NCI-H1092 (cell line): ENCODE measurements at regions not wholly inside any gene's neighbourhood (a gene's known extent, or its start where the extent isn't known, plus 50 kb on each side); places are given as distances from the start of the nearest gene placed in this dataset.

ENCODE experiments used
- DNase-seq: peaks from one replicate; lab custom pipeline; 2025; lab: John Stamatoyannopoulos, UW

DNA sequence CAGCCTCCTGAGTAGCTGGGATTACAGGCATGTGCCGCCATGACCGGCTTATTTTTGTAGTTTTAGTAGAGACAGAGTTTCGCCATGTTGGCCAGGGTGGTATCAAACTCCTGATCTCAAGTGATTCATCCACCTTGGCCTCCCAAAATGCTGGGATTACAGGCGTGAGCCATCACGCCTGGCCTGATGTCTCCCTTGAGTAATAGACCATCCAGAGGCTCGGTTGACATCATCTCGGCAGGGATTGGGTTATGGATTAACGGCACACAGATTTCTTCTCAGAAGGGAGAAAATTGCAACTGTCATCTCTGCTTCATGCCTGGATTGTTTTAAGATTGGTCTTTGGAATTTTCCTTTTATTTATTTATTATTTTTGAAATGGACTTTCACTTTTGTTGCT lies 239.2 kb upstream of the LARGE1 start:
- DNase-seq = no peak

DNA sequence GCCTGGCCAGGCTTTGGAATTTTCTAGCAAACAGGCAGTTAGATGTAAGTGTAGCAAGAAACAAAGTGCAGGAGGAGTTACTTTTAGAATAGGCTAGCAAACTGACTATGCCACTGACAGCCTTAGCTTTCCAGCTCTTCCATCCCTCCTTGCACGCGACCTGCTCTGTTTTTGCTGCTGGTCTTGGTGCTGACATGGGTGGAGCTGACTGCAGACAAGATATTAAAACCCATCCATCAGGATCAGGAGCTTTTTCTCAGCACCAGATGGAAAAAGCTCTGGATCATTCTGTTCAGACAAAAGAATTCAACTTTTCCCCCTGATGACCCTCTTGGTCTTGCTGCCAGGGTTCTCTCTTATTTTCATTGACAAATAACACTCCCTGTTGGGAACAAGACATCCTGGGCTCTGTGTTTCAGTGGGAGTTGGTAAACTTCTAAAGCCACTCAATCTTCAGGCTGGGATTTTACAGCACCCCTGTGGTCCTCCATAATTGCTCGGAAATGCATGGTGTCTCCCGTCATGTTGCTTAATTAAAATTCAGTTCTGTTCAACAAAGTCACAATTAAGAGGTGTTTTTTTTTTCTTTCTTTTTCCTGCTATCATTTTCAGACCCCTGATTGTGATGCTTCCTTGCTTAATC lies 240.0 kb upstream of the LARGE1 start:
- no peak for DNase-seq

DNA sequence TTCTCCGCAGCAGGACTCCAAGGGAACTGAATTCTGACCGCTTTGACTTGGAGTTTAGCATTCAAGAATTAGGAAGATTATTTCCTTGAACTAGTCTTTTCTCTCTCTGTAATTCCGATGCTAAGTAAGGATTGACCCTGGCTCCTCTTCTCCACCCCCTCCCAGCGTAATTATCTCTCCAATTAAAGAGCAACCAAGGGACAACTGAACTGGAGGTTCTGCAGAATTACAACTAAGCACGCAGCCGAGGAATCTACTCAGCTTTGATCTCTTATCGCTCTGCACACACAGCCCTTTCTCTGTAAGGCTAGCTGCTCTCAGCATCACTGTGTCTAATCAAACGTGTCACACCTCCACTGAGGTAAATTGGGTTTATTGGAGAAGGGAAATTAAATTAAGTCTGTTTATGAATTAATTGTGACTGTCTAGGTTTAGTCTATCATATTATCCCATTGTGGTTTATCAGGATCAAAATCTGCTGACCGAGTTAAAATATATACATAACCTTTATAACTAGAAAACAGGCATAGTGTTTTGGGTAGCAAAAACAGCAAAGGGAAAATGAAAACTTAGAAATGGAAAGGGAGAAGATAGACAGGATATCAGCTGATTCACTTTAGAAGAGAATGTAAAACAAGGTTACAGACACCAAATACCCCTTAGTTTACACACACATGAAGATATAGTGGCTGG lies 241.3 kb upstream of the LARGE1 start:
- no peak for DNase-seq

DNA sequence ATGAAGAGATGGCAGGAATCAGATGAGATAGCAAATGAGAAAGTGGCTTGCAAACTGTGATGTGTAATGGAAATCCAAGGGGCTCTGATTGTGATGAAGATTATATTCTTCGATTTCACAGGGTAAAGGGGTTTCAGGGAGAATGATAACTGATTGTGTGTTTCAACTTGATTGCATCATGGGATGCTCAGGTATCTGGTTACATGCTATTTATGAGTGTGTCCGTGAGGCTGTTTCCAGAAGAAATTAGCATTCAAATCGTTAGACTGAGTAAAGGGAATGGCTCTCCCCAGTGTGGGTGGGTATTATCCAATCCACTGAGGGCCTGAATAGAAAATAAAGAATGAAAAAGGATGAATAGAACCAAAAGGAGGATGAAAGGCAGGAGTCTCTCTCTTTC lies 278.7 kb upstream of the LARGE1 start:
- DNase-seq = no peak

DNA sequence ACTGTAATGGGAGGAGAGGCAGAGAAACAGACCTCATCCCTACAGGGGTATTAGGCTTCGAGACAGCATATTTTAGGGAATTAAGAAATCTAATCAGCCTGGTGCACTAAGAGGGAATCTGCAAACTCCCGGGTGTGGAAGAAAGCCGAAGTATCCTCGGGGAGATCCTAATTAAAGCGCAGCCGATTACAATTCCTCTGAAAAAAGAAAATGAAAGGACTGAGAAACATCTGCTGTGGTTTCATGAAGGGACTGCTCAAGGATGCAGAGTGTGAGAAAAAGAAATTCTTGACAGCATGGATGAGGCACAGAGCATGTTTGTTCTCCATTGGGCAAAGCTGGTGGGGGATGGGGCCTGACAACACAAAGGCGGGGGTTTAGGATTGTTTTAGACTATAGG lies 290.0 kb upstream of the LARGE1 start:
- no peak for DNase-seq

DNA sequence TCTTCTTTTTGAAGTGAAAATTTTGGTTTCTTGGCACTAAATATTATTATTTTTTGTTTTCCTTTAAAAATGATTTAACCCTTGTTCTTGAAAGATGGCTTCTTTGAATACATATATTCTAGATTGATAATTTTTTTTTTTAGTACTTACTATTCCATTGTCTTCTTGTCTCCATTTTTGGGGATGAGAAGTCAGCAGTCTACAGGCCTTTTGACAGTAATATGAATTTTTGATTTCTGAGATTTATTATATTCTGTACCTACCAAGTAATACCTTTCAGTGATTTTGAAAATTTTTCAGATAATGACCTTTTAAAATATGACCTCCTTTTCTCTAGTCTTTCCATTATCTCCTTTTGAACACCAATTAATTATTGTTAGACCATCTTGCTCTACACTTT lies 294.1 kb upstream of the LARGE1 start:
- no peak for DNase-seq

DNA sequence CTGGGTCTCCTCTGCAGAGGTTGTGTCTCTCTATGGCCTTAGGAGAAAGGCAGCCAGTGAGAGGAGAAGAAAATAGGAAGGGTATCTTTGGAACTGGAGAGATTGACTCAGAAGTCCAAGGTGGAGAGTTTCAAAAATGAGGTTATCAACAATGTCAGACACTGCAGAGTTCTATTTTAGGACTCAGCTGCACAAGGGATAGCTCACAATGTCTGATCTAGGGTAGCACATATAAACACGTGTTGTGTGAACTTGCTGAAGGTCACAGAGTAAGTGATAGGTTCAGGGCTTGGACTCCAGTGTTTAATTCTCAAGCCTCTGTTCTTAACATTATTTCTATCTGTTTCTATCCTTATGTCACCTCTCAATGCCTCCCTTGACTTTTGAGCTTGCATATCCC lies 305.0 kb upstream of the LARGE1 start:
- DNase-seq = no peak

DNA sequence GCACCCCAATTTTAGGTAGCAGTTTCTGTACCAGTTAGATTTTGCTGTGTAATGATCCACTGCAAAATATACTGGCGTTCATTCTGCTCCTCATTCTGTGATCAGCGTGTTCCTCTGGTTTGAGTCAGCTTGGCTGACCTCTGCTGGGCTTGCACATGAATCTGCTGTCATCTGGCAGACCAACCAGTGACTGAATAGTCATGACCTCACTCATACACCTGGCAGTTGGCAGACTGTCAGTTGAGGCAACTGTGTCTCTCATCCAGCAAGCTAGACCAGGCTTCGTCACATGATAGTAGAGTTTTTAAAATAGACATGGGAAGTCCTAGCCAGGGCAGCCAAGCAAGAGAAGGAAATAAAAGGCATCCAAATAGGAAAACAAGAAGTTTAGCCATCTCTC lies 316.3 kb upstream of the LARGE1 start:
- no peak for DNase-seq

DNA sequence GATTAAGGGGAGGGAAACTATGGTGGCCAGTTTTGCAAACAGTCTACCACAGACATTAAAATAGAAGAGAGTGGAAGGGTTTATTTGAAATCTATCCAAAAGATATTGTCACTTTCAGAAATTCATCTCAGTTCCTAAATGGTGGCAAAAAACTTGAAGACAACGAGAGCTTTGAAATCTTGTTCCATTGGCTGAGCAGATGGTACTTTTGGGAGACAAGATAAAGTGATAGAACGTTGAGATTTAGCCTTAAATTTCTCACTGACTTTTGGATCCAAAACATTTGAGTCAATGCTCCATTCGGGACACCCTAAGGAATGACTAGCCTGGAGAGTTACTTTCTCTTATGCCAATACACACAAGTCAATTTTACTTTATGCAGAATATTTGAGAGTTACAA lies 319.1 kb upstream of the LARGE1 start:
- no peak for DNase-seq

DNA sequence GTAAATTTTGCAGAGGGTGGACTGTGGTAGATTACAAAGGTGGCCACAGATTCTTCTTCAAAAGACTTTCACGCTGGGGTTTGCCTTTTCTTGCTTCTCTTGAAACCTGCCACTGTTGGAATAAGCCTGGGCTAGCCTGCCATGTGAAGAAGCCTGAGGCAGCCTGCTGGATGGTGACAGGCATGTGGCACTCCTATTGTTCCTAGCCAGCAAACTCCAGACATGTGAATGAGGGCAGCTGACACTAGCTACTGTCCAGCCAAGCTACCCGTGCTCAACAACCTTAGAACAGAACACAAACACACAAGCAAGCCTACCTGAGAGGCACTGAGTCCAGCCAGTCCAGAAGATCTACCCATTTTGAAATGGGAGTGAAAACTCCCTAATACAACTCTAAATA lies 322.7 kb upstream of the LARGE1 start:
- no peak for DNase-seq

DNA sequence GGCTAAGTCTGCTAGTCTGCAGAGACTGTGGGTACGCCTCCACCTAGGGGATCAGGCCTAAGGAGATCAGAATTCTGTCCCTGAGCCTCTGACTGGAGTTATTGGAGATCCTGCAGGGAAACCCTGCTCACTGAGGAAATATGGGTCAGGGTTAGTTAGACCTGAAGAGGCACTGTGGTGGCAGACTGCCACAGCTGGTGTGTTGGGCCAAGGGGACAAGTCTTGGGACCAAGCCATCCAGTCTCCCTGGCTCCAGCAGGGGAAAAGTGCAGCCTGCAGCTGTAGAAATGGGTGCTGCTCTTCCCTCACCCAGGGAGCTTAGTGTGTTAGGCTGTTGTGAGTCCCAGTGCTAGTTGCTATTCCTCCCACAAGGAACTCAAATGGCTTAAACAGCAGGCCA lies 334.8 kb upstream of the LARGE1 start:
- DNase-seq = no peak

DNA sequence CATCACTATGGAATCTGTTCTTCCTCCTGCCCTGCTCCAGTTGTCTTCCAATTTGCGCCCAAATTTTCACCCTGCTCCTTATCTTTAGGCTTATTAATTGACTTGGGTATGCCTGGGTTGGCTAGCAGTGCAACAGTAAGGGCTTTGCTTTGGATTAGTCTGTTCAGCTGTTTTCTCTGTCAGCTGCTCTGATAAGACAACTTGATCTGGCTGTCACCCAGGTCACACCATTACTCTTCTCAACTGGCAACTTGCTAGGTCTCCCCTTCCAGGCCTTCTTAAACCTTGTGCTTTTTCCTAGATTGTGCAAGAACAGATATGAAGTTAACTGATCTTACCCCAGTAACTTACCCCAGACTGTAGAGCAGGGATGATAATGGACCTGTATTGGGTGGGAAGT lies 357.8 kb upstream of the LARGE1 start:
- DNase-seq = no peak

DNA sequence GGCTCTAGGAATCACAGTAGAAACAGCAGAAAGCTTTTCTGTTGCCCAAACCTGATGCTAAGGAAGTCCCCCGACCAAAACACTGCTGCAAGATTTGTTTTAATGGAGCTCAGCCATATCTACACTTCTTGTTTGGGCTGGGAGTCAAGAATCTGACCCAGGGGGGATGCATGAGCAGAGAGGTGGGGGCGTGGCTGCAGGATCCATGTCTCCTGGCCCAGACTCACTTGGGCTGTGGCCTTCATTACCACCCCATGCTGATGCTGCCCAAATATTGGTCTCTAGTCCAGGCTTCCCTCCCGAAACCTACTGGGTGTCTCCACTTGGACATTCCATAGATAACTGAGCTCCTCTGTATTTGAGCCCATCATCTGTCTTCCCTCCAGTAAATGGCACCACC lies 361.5 kb upstream of the LARGE1 start:
- no peak for DNase-seq

DNA sequence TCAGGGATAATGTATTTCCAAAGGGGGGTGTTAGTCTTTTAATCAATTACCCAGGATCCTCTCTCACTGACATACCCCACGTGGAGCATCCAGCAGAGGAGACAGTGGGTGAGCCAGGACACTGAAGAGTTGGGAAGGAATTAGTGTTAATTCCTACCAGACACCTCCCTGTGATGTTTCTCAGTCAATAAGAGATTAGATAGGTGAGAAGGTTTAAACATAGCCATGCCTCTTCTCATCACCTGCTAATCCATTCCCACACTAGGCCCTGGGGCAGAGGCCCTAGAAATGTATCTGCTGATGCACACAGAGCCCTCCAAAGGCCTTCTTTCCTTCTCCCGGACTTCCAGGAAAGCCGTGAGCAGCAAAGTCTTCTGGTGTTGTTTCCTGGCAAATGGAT lies 363.6 kb upstream of the LARGE1 start:
- DNase-seq = no peak

DNA sequence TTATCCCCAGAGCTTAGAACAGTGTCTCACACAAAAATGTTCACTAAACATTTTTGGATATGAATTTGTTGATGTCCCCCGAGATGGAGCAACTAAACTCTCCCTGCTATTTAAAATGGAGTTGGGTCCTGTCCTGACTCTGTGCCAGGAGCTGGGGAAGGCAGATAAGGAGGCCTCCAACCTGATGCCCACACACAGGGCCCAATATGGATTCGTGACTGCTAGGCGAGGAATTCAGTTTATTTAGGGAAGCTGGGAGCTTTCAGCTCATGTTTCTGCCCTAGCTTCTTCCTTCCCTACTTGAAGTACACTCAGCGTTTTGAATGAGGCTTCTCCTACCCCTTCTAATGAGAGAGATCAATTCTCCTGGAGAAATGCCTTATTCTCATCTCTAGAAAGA lies 373.0 kb upstream of the LARGE1 start:
- DNase-seq = no peak

DNA sequence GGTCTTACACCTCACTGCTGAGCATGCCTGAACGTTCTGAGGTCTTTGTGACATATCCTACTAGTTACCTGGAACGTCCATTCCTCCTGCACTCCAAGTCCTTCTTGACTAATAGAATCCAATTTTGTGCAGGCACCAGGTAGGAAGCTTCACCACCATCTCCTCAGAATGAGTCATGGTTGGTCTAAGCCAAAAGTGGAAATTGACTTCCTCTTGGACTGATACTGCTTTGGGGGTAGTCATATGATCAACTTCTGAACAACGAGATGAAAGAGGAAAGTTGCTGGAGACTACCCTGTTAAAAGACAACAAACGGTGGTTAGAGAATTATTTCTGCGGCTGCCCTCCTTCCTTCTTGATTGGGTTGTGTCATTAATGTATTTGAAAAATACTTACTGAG lies 374.2 kb upstream of the LARGE1 start:
- no peak for DNase-seq

DNA sequence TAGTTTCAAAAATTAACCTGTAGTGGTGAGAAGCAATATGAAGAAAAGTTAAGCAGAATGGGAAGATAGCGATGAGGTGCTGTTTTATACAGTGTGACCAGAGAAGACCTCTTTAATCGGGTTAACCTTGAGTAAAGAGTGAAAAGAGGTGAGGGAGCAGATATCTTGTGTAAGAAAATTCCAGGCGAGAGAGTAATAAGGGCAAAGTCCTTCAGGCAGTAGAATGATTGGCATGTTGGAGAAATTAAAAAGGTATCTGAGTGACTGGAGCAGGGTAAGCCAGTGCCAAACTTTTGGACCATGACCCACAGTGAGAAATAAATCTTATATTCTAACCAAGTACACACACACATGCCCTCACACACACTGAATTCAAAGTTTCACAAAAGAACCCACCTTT lies 374.7 kb upstream of the LARGE1 start:
- no peak for DNase-seq

DNA sequence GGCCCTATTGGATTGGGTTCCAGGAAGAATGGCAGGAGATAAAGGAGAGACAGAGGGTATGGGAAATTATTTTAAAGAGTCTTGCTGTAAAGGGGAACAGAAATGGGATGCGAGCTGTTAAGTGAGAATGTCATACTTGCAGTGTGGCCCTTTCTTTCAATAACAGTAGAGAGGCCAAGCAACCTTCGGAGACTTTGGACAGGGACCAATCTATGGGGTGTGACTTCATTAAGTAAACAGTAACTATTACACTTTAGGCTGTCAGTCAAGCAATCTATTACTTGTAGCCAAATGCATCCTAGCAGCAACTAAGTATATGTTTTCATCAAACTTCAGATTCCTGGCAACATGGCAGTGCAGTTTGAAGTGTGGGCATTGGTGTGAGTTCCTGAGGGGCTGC lies 376.2 kb upstream of the LARGE1 start:
- no peak for DNase-seq

DNA sequence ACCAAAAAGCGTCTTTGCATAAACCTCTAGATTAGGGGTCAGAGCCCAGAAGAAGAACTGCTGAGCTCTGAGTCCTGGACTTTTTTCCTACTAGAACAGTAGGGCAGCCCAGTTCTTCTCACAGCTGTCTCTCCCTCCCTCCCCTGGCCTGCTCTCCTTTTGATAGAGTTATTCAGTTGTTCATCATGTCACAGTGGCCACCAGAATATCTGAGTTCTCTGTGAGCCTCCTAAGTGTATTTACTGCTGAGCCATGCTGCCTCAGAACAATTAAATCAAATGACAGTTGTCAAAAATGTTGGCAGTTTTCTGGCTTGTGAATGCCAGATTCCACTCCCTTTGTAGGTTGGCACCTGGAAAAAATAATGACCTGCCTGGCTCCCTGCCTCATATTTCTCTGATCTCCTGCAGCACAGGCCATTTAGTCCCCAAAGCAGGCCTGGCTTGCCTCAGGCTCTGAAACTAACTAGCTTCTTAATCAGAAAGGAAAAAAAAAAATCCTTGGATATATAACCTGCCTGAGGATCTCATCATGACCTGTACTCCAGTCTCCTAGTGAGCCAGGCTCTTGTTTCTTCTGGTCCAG lies 377.4 kb upstream of the LARGE1 start:
- DNase-seq = no peak

DNA sequence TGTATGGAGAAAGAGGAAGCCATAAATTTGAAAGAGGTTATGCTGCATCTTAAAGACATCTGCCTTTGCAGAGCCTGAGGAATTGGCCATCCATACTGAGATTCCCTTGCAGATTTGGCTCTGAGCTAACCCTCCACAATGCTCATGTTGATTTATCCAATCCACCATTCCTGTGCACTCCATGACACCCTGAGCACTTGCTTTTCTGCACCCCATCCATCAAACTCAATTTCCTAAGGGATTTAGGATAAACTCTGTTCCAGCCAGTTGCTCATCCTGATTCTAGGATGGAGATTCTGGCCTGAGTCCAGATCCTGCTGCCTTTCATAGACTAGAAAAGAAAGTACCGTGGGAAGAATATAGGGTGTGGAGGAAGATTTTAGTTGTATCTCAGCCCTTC lies 379.2 kb upstream of the LARGE1 start:
- no peak for DNase-seq

DNA sequence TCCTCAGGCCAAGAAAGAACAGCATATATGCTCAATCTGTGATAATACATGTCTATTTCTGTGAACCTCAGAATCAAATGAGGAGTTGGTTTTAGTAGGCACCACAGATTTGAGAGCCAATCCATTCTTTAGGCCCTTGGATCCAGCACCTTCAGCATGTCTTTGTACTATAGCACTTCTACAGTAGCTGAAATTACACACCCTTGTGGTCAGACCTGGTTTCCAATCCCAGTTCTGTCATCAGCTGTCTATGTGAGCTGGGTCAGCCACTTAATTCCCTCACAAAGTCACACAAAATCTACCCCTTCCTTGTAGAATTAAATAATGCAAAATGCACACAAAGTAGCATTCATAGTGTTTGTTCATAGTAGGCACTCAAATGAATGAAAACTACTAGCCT lies 381.3 kb upstream of the LARGE1 start:
- DNase-seq = no peak

DNA sequence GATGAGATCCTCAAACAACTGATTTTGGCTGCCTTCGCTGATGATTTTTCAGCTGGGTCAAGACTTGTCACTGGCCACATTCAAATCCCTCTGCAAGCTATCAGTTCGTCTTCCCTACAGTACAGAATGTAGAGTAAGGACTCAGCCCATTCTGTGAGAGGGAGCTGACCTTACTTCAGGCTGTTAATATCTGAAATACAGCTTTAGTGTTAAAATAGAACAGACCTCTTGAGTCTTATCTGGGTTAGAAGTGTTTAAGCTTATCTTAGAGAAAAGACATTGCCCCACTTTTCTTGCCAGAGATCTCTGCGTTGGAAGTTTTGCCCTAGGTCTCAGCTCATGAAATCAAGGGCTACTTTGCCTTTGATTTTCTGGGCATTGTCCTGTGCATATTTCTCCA lies 383.4 kb upstream of the LARGE1 start:
- DNase-seq = no peak

DNA sequence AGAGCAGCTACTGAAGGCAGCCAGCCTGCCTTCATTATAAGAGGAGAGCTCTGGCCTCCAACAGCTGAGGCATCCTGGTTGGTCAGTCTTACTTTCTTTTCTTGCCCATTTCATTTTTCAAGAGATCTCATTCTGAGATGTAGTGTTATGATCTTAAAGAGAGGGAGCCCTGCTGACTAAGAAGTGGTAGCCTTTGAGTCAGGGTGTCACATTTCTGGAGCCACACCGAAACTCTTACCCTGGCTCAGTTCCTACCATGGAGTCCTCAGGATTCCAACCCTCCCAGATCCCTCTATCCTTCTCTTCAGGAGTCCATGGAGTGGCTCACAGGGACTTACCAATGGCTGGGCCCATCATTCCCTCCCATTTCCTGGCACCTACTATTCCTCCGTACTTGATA lies 386.1 kb upstream of the LARGE1 start:
- no peak for DNase-seq

DNA sequence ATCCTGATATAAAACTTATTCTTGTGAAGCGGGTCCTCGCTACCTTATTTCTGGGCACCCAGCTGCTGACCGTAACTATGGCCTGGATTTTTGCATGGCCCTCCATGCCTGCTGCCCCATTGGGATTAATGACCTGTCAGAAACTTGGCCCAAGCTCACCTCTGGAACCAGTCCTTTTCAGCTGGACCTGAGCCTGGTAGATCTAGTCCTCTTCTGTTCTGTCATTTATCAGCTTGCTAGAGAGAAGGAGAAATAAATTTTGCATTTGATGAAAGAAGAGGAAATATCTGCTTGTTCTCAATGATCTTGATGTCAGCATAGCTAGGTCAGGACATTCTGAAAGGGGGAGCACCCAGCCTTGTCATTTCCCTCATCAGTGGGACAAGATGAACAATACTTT lies 387.8 kb upstream of the LARGE1 start:
- no peak for DNase-seq
